Endothelial cell of umbilical vein (primary cell): ENCODE measurements at regions not wholly inside any gene's neighbourhood (a gene's known extent, or its start where the extent isn't known, plus 50 kb on each side); places are given as distances from the start of the nearest gene placed in this dataset.

Experiments used
- BruUV-seq: library from RNA; stranded (reverse); fragments of 400-500 nt; replicated peaks from 2 replicates; lab custom pipeline; 2021; lab: Mats Ljungman, UMichigan
- CTCF ChIA-PET: fragments of 300-600, 350-600 bp; sonication (Branson Sonifier 250); formaldehyde crosslinking; loops from one replicate; lab custom pipeline; 2021; ENCODE audit warnings: antibody characterized with exemption, inconsistent platforms; lab: Charles Lee
- POLR2A ChIA-PET: fragments of 300-600, 350-600 bp; sonication (Branson Sonifier 250); formaldehyde crosslinking; loops from one replicate; lab custom pipeline; 2021; ENCODE audit warnings: antibody characterized with exemption, inconsistent platforms; lab: Charles Lee
- DNase-seq: peaks from one replicate; pipeline ENCODE4 v3.0.0-alpha.2; 2011; ENCODE audit warnings: low read depth, low spot score
- FAIRE-seq: peaks from 2 replicates; lab custom pipeline; 2011; peaks lifted over from hg19 to GRCh38; lab: Jason Lieb, UNC
- H2AFZ ChIP-seq: 2 replicates; pipeline ENCODE4 v1.6.0; 2012; ENCODE audit warnings: low read depth, low read length, control low read depth, inconsistent platforms
- H3K27ac ChIP-seq: 2 replicates; pipeline ENCODE4 v1.5.1; 2011; ENCODE audit warnings: low read depth, mild to moderate bottlenecking, control low read depth, low read length, moderate library complexity; ENCODE audit not compliant: insufficient read depth
- H3K27me3 ChIP-seq, 2 experiments: 2 replicates each; pipeline versions ENCODE4 v1.6.0 to v1.6.1; 2011; ENCODE audit warnings: low read length in 2 of 2, mixed read lengths in 1 of 2; ENCODE audit not compliant: control insufficient read depth in 2 of 2, insufficient read depth in 2 of 2
- H3K36me3 ChIP-seq, 2 experiments: 2 replicates in 1 of 2; 3 replicates in 1 of 2; pipeline ENCODE4 v1.5.1; 2011; ENCODE audit warnings: low read length in 2 of 2, mild to moderate bottlenecking in 1 of 2, moderate library complexity in 1 of 2; ENCODE audit not compliant: control insufficient read depth in 2 of 2, insufficient read depth in 2 of 2; ENCODE audit errors: extremely low read depth in 1 of 2
- H3K4me1 ChIP-seq: 3 replicates; pipeline ENCODE4 v1.5.1; 2011; ENCODE audit warnings: mild to moderate bottlenecking, low read length; ENCODE audit not compliant: control insufficient read depth, insufficient read depth; ENCODE audit errors: extremely low read depth
- H3K4me2 ChIP-seq: 2 replicates; pipeline ENCODE4 v1.6.1; 2011; ENCODE audit warnings: low read length, control low read depth, mixed read lengths; ENCODE audit not compliant: insufficient read depth
- H3K4me3 ChIP-seq, 3 experiments: fragments of 200-600 bp in 1 of 3; sonication (generic), shearing (Covaris generic) in 1 of 3; replicated peaks in 1 of 3; 2 replicates each; pipeline ENCODE4 v1.5.1; 2011 to 2016; ENCODE audit warnings: control low read depth in 3 of 3, low read length in 3 of 3, mild to moderate bottlenecking in 2 of 3, inconsistent platforms in 1 of 3, low read depth in 1 of 3, moderate library complexity in 1 of 3; ENCODE audit not compliant: insufficient read depth in 1 of 3
- H3K79me2 ChIP-seq: 2 replicates; pipeline ENCODE4 v1.6.0; 2012; ENCODE audit warnings: low read length, inconsistent platforms; ENCODE audit not compliant: control insufficient read depth, insufficient read depth
- H3K9ac ChIP-seq: replicated peaks from 2 replicates; pipeline ENCODE3; 2011; ENCODE audit warnings: low read length, control low read depth; ENCODE audit not compliant: insufficient read depth; ENCODE audit errors: extremely low read depth
- H3K9me1 ChIP-seq: replicated peaks from 3 replicates; pipeline ENCODE4 v1.6.0; 2011; ENCODE audit warnings: mild to moderate bottlenecking, low read length; ENCODE audit not compliant: control insufficient read depth, insufficient read depth; ENCODE audit errors: extremely low read depth
- H3K9me3 ChIP-seq: replicated peaks from 2 replicates; pipeline ENCODE4 v1.5.1; 2012; ENCODE audit warnings: low read length, inconsistent platforms; ENCODE audit not compliant: control insufficient read depth, insufficient read depth
- H4K20me1 ChIP-seq: replicated peaks from 2 replicates; pipeline ENCODE3; 2011; ENCODE audit warnings: mild to moderate bottlenecking, low read length; ENCODE audit not compliant: control insufficient read depth, insufficient read depth; ENCODE audit errors: extremely low read depth
- CTCF ChIP-seq, 2 donors: IDR thresholded peaks; 1 replicate in 1 of 2; 2 replicates in 1 of 2; pipeline ENCODE4 v1.5.1; 2011; ENCODE audit warnings: low read length in 2 of 2, mild to moderate bottlenecking in 2 of 2, moderate library complexity in 2 of 2, control low read depth in 1 of 2, inconsistent platforms in 1 of 2, low read depth in 1 of 2; ENCODE audit not compliant: insufficient read depth in 1 of 2; ENCODE audit errors: extremely low read depth in 1 of 2
- EZH2 ChIP-seq: IDR thresholded peaks from 2 replicates; pipeline ENCODE4 v1.6.1; 2012; ENCODE audit warnings: borderline replicate concordance, low read depth, mild to moderate bottlenecking, moderate library complexity, low read length, inconsistent platforms; ENCODE audit not compliant: severe bottlenecking
- FOS ChIP-seq: IDR thresholded peaks from 2 replicates; pipeline ENCODE4 v1.6.1; 2011; ENCODE audit warnings: mild to moderate bottlenecking, low read length, moderate library complexity, borderline replicate concordance; ENCODE audit not compliant: insufficient read depth
- GATA2 ChIP-seq: IDR thresholded peaks from 2 replicates; pipeline ENCODE4 v1.7.0; 2011; ENCODE audit warnings: low read depth, mild to moderate bottlenecking, moderate library complexity, mixed read lengths, low read length; ENCODE audit not compliant: insufficient read length, insufficient read depth
- JUN ChIP-seq: IDR thresholded peaks from 2 replicates; pipeline ENCODE4 v1.6.1; 2011; ENCODE audit warnings: borderline replicate concordance, low read depth; ENCODE audit not compliant: insufficient read length, insufficient read depth
- MAX ChIP-seq: IDR thresholded peaks from 2 replicates; pipeline ENCODE4 v1.6.1; 2011; ENCODE audit not compliant: insufficient read depth, insufficient read length
- MYC ChIP-seq: IDR thresholded peaks from one replicate; pipeline ENCODE4 v1.6.1; 2011; ENCODE audit warnings: mild to moderate bottlenecking, low read depth, low read length
- POLR2A ChIP-seq: IDR thresholded peaks from 2 replicates; pipeline ENCODE4 v1.6.1; 2012; ENCODE audit warnings: low read depth, mild to moderate bottlenecking, control low read depth, low read length
- POLR2AphosphoS5 ChIP-seq: IDR thresholded peaks from 2 replicates; pipeline ENCODE4 v1.6.1; 2012; ENCODE audit warnings: low read depth, mild to moderate bottlenecking, control low read depth, low read length, moderate library complexity; ENCODE audit not compliant: insufficient read depth
- dilution Hi-C: fragments of 300-500 bp; cut with MboI; formaldehyde crosslinking; loops from one replicate; pipeline ENCODE4 v1.15.0; 2019; ENCODE audit warnings: low sequenced_read_pairs; ENCODE audit not compliant: extremely low pct_ligation_motif_present
- intact Hi-C: fragments of 100-400 bp; cut with micrococcal nuclease; formaldehyde crosslinking; loops from one replicate; pipeline ENCODE4 v1.10.0; 2022

DNA sequence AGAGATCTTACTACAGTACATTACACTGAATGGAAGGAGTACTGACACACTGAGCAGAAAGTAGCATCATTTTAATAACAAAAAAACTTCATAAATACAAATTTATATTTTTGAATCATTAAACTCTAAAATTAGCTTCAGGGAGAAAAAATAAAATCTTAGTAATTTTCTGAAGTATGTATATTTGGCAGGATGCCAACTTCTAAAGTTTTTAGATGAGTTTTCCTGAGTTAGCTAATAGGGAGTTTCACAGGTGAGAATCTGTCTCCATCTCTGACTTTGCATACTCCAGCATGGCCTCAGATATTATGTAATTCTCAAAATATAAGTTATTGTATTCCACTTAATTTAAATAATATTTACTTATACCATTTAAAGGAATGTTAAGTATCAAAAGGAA lies 673.2 kb upstream of the PCDH15 start:
- dilution Hi-C loops, result no loop called here
- TF ChIP-seq POLR2AphosphoS5, result no peak
- no peak for TF ChIP-seq GATA2
- TF ChIP-seq JUN, result no peak
- TF ChIP-seq CTCF (IDR thresholded peaks at IDR 0.05; ENCODE audit: extremely low read depth in 1 of 2, insufficient read depth in 1 of 2, low read depth in 1 of 2, low read length in 2 of 2), result no peak
- TF ChIP-seq MYC, result no peak
- TF ChIP-seq FOS, result no peak
- no peak for TF ChIP-seq EZH2
- TF ChIP-seq MAX, result no peak
- TF ChIP-seq POLR2A, result no peak
- no peak overlapping the region for H3K9ac ChIP-seq
- DNase-seq (no peak), FAIRE-seq (no peak)
- no peak overlapping the region for H3K4me3 ChIP-seq
- no peaks in the 10 kb centered on the region for H3K9me1 ChIP-seq
- no peaks in the 10 kb centered on the region for H3K4me1 ChIP-seq
- intact Hi-C loops, result no loop called here
- POLR2A ChIA-PET, result no interaction called here
- H3K27me3 ChIP-seq, result no peaks in the 10 kb centered on the region
- H3K27ac ChIP-seq, result no peak overlapping the region
- CTCF ChIA-PET, result no interaction called here
- no peak overlapping the region for H2AFZ ChIP-seq
- H4K20me1 ChIP-seq, result no peaks in the 10 kb centered on the region
- H3K4me2 ChIP-seq, result no peak overlapping the region
- no TSS peak for BruUV-seq
- no peaks in the 10 kb centered on the region for H3K36me3 ChIP-seq
- H3K9me3 ChIP-seq, result no peaks in the 10 kb centered on the region
- no peaks in the 10 kb centered on the region for H3K79me2 ChIP-seq
